NCI-H187 (cell line): ENCODE measurements at regions not wholly inside any gene's neighbourhood (a gene's known extent, or its start where the extent isn't known, plus 50 kb on each side); places are given as distances from the start of the nearest gene placed in this dataset.
A peak's percentile ranks its signal among the peaks of the same experiment; 100 is the strongest.

Experiments used
- DNase-seq, 2 experiments: peaks; one replicate each; lab custom pipeline; 2025; lab: John Stamatoyannopoulos, UW

- peak; percentile 19 to 70 for DNase-seq
These were observed 74.6 kb upstream of the NPAS1 start for GRCh38 chr19:46944918-46945628.

DNA sequence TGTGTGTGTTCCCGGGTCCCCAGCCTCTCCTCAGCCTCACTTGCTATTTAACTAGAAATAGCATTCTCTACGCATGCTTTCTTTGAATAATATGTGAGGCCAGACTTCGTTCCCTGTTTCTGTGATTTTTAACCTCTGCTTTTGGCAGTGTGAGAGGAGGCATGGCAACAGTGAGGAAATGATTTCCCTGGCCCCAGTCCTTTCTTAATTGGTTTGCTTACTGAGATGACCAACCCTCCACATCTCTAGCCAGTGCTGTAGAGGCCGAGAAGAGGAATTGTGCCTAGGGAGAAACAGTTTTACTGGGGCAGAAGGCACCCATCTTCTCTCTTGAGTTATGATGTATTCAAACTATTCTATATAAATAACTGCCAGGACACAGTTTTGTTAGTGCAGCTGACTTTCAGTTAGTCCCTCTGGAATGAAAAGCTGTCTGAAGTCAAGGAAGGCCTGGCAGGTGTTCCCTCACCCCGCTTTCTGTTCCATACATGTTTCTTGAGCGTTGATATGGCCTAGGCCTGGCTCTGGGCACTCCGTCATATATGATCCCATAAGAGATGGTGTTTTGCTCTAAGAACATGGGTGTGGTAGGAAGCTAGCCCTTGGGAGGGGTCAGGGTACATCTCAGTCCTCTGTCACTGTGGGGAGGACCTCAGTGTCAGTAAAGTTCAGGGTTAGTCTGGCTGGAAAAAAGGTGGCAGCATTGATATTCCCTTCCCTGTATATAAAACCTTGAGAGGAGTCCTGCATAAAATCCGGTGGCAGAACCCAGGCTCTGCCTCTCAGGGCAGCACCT, 73.7 kb upstream of the NPAS1 start:
- DNase-seq = no peak

DNA sequence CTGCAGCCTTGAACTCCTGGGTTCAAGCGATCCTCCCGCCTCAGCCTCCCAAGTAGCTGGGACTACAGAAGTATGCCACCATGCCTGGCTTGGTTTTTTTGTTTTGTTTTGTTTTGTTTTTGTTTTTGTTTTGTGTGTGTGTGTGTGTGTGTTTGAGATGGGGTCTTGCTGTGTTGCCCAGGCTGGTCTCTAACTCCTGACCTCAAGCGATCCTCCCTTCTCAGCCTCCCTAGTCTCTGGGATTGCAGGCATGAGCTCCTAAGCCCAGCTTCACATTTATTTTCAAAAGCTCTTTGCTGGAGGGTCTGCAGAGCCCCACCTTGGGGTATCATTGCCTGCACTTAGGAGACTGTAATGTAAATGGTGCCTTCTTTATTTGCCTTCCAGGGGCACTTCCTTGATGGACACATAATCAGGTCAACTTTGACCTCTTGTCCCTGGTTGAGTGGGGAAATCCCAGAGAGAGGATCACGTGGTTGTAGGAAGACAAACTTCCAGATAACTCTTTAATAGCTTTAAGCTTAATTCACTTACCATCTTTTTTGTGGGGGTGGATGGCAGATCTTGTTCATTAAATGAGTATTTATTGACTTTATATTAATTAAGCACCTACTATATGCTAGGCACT, 72.9 kb upstream of the NPAS1 start:
- DNase-seq = no peak

DNA sequence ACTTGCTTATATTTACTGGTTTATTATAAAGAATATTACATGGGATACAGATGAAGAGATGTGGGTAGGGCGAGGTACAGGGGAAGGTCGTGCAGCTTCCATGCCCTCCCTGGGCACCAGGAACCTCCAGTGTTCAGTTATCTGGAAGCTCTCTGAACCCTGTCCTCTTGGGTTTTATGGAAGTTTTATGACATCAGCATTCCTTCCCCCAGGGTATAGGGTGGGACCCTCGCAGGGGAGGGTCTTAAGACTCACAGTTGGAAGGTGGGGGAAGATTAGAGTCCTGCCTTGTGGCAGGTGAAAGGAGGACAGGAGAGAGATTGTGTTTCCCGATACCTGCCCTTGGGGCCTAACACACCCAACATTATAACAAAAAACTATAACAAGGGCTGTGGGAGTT, 71.8 kb upstream of the NPAS1 start:
- DNase-seq = no peak

- DNase-seq = no peak
These were observed 69.0 kb upstream of the NPAS1 start for GRCh38 chr19:46950526-46951170.

DNA sequence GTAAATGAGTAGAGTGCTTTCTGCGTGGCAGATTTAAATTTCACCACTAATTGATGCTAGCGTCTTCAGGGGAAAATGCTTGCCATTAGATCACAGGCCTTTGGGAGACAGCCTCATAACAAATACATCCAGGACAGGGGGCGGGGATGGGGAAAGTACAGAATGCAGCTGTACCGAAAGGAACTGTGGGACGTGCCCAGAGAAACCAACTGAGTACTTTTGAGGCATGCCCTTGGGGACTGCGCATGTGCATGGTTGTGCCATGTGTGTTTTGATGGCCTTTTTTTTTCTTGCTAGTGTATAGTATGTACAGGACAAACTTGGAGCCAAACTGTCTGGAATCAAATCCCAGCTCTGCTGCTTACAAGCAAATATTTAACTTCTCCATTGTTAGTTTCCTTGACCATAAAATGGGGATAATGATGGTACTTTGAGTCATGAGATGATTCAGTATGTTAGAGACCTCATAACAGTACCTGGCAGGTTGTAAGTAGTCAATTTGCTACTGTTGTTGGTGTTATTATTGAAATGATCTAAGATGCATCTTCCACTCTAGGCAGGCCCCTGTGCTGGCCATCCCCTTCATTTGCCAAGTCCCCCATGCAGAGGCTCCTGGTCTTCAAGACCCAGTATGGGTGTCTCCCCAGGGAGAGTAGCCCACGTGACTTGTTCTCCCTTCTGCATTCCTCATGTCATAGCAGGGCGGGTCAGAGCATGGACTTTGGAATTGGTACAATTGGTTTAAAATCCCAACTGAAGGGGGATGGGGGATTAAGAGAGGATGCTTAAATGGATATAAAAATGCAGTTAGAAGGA, 68.3 kb upstream of the NPAS1 start:
- no peak for DNase-seq

- DNase-seq = no peak
These were observed 66.8 kb upstream of the NPAS1 start for GRCh38 chr19:46952874-46953273.

- peak in 1 of 2 experiments; percentile 30 for DNase-seq
These were observed 65.6 kb upstream of the NPAS1 start for GRCh38 chr19:46953955-46954501.

DNA sequence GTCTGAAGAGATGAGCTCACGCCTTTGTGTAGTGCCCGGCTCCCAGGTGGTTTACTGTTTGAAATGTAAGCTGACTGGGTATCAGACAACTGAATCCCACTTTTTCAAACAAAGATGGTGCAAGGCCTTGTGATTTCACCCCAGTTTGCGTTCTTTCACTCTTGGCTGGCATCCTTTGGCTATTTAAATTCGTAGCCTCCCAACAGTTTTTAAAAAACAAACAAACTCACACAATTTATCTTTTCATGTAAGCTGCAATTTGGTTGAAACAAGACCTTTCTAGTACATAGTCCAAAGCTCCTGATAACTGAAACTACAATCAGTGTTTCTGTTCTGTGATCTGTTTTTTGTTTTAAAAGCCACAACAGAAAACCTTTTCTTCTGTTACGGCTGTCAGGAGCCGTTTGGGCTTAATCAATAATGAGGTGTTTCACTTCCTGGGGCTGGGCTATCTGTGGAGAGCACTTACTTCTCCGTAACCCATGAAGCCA, 65.1 kb upstream of the NPAS1 start:
- DNase-seq = no peak

DNA sequence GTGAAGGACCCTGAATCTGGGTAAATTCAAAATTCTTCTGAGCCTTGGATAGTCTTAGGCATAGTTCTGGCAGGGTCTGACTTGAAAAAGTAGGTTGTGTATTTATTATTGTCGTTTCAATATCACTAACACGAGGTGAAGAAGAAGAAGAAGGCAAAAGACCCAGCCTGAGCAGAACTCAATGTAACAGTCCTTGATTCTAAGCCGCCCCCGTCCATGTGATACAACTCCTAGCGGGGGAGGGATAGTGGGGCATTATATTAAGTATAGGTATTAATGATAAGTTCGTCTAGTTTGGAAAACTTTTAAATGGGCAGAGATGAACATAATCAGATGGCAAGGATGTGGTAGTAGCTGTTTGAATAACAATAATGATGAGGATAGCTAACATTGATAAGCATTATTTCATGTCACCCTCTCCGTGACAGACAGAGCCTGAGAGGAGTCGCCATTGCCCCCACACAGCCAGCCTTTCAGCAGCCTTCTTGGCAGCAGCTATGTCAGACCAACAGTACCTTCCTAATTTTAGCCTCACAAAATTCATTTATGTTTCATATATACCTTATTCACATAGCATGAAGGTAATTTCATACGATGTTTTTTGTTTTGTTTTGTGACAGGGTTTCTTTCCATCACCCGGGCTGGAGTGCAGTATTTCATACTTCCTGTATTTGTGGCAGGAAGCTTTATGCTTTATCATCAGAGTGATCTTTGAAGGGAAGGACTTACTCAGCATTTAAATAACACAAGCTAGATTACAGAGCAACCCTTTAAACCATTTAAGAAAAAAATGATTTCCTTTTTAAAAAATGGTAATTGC, 64.4 kb upstream of the NPAS1 start:
- no peak for DNase-seq

DNA sequence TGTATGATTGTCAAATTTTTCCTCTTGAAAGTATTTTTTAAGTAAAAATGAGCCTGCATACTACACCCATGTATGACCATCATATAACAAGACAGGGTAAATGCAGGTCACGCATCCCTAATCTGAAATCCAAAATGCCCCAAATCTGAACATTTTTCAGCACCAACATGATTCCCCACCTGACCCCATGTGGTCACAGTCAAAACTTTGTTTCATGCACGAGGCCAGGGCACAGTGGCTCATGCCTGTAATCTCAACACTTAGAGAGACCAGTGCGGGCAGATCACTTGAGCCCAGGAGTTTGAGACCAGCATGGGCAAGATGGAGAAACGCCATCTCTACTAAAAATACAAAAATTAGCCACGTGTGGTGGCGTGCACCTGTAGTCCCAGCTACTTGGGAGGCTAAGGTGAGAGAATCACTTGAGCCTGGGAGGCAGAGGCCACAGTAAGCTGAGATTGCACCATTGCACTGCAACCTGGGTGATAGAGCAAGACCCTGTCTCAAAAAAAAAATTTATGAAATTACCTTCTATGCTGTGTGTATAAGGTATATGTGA, 63.7 kb upstream of the NPAS1 start:
- no peak for DNase-seq

DNA sequence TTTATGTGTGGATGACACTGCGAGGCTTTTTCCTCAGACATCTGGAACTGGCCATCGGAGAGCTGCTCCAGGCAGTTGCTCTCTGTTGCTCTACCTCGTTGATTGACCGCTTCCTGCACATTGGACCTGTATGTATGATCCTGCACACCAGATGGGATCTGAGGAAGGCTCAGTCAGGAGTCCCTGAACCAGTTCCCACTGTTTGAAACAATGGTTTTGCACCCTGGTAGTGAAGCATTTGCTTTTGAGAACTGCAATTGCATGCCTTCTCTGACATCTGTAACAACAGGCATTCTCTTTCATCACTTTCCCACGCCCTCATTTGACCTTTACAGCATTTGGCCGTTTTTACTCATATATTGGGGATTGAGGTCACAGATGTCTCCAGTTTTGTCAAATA, 61.1 kb upstream of the NPAS1 start:
- no peak for DNase-seq

DNA sequence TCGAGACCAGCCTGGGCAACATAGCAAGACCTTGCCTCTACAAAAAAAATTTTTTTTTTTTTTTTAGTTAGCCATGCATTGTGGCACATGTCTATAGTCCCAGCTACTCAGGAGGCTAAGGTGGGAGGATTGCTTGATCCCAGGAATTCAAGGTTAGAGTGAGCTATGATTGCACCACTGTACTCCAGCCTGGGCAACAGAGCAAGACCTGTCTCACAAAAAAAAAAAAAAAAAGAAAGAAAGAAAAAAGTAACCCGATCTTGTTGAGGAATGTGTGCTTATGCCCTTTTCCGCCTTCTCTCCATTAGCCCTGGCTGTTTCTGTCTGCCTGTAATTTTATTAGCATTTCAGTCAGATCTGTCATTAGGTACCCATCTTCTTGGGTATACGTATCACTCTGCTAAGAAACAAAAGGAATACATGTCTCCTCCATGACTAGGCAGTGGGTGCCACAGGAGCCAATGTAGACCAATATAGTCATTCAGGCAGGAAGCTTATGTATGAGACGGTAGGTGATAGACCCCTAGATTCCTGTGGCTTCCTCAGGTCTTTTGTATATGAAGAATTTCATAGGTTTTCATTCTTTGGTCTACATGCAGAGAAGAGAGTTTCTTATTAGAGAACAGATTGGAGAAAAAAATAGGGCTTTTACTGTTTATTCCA, 59.6 kb upstream of the NPAS1 start:
- no peak for DNase-seq

DNA sequence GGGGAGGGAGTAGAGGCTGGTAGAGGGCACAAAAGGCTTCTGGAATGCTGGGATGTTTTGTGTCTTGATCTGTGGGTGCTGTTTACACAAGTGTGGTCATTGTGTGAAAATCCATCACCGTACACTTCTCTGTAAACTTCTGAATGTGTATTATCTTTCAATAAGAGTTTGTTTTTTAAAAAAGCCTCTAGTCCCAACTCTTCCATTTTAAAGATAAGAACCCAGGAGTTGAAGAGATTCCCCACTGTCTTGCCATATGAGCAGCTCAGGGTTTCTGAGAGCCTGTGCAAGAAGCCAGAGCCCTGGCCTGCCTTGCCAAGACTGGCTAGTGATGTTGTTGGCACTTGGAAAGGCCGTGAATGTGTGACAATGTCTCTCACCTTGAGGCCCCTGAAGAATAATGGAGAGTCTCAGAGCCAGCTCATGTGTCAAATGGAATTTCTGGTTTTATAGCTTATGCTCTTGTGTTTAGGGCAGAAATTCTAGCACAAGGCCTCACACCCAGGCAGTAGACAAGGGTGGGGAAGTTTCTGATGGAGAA, 57.5 kb upstream of the NPAS1 start:
- no peak for DNase-seq

DNA sequence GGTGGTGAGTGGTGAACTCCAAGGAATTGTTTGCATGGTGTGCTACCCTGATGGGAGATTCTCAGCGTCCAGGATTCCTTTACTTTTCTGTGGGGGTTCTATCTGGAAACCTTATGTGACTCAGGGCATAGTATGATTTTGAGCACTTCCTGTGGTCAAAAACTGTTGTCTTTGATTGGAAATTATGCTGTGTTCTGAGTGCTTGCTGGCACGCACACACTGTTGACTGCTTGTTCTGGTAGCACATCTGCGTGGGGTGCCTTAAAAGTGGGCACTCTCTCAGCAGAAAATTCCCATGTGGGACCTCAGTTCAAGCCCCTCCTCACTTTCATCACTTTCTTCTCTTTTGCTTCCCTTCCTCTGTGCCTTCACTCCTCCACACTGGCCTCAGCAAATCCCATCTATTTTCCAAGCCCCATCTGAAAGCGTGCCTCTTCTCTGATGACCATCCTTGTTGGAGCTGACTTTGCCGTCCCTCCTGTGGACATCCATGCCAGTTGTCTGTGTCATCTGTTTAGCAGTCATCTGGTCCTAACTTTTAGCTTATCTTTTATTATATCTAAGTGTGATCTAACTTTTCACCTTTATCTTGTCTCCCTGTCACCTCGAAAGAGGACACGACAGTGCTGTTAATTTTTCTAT, 56.4 kb upstream of the NPAS1 start:
- no peak for DNase-seq

DNA sequence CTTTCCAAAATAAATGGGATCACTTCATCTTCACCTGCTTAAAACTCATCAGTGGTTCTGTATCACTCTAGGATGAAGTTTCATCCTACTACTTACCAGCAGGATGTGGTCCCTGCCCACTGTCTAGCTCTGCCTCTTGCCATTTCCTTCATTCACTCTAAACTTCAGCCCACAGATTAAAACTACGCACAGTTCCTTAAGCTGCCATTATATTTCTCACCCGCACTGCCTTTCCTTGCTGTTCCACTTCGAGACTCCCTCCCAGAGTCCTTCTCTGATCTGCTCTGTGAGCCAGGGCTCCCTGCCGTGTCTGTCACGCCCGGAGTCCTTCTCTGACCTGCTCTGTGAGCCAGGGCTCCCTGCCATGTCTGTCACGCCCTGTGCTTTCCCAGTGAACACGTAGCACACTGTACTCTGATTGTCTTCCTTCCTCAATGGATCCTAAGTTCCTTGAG, 52.0 kb upstream of the NPAS1 start:
- no peak for DNase-seq
